ENCODE measurements at regions not wholly inside any gene's neighbourhood (a gene's known extent, or its start where the extent isn't known, plus 50 kb on each side); places are given as distances from the start of the nearest gene placed in this dataset.
A peak's percentile ranks its signal among the peaks of the same experiment; 100 is the strongest.
"Not testable (repeated sequence)": the region's sequence is repeated elsewhere in the genome, so short reads cannot be mapped to it uniquely, and the experiment has no call there.

- DNase-seq (ENCODE audit: low read depth): peak; percentile 2
These were observed 899.0 kb downstream of the KCNJ2 start for GRCh38 chr17:71068408-71068750.

DNA sequence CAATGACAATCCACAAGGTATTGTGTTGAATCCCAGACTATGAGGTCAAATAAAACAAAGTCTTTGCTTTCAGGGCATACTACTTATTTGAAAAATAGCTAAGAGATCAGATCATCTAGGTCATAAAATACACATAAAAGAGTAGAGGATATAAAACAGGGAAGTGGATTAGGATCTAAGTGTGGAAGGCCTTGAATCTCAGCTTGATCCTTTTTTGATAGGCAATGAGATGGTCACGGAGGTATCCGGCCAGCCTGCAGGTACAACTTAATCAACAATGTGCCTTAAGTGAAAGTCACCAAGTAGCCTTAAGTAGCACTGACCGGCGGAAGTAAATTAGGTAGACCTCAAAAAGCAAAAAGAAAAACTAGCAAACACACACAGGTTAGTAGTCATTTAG is 901.7 kb downstream of the KCNJ2 start:
- no peak for DNase-seq (ENCODE audit: low read depth)

DNA sequence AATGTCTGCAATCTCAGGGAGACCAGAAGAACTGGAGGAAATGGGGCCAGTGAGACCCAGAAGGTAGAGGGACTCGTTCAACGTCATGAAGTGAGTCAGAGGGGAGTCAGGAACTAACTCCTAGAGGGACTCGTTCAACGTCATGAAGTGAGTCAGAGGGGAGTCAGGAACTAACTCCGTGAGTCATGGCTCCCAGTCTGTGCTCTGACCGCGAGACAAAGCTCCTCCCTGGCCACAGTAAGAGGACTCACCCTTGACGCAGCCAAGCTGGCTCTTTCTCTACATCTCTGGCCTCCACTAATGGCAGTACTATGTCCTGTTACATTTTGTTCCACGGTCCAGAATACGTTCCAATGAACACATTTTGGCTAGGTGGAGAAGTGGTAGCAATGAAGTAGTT is 902.5 kb downstream of the KCNJ2 start:
- DNase-seq (ENCODE audit: low read depth): peak; percentile 98

- DNase-seq (ENCODE audit: low read depth): no peak
These were observed 911.6 kb downstream of the KCNJ2 start for GRCh38 chr17:71080937-71081336.

DNA sequence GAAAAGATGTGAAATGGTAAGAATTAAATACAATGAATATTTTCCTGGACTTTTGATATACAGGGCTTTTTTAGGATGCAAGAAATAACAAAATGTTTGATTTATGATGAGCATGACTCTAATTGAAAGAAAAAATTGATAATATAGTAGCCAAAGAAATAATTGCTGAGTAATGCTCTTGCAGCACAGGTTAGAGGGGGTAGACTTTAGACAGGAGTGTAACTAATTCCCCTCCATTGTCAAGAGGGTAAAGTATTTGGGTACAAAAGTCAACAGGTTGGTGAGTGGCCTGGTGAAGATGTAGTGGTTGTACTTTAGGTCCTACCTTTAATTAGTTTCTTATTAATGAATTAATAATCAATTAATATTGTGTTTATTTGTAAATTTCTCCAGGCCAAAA is 912.3 kb downstream of the KCNJ2 start:
- DNase-seq (ENCODE audit: low read depth): no peak

DNA sequence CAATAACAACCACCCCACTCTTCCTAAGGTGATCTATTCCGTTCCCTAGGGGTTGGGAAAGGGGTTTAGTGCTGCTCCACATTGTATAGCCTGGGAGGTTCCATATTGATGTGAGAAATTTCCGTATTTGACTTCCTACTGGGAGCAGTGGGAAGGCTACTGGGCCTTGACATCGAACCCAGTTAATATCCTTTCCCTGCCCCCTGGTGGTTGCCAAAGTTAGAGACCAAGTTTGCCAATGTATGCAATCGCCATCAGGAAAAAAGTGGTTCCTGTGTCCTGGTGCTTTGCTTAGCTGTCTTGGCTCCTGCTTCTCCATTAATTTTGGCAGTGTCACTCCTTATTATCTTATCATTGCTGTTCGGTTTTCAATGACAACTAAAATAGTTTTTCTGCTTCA is 914.9 kb downstream of the KCNJ2 start:
- DNase-seq (ENCODE audit: low read depth): peak; percentile 50

- no peak for DNase-seq (ENCODE audit: low read depth)
These were observed 915.5 kb downstream of the KCNJ2 start for GRCh38 chr17:71084838-71085237.

DNA sequence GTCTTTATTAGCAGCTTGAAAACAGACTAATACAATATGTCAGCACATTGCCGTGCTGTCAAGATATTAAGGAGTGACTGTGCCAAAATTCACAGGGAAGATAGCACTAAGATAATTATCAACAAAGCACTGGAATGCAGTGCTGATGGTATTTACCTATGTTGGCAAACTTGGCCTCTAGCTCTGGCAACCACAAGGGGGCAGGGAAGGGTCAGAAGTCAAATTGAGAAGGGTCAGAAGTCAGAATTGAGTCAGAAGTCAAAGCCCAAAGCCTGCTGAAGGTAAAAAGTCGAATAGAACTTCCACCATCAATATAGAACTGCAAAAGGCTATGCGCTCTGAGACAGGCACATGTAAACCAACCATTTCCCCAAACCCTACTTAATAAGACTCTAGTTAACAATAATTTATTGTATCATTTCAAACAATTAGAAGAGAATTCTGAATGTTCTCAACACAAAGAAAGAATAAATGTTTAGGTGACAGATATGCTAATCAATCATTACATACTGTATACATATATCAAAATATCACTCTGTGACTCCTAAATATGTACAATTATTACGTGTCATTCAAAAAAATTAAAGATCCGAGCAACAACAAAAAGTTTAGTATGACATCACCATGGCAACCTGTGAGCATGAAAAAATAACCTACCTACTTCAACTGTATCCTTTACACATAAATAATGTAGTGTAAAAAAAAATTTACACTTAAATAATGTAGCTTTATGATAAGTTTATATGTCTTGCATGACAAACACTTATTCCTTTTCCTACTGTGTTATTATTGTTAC is 916.1 kb downstream of the KCNJ2 start:
- DNase-seq (ENCODE audit: low read depth): no peak

GRCh38 chr17:71089431-71089830 is 920.1 kb downstream of the KCNJ2 start:
- DNase-seq (ENCODE audit: low read depth): no peak

GRCh38 chr17:71098071-71098470 is 928.7 kb downstream of the KCNJ2 start:
- no peak for DNase-seq (ENCODE audit: low read depth)

DNA sequence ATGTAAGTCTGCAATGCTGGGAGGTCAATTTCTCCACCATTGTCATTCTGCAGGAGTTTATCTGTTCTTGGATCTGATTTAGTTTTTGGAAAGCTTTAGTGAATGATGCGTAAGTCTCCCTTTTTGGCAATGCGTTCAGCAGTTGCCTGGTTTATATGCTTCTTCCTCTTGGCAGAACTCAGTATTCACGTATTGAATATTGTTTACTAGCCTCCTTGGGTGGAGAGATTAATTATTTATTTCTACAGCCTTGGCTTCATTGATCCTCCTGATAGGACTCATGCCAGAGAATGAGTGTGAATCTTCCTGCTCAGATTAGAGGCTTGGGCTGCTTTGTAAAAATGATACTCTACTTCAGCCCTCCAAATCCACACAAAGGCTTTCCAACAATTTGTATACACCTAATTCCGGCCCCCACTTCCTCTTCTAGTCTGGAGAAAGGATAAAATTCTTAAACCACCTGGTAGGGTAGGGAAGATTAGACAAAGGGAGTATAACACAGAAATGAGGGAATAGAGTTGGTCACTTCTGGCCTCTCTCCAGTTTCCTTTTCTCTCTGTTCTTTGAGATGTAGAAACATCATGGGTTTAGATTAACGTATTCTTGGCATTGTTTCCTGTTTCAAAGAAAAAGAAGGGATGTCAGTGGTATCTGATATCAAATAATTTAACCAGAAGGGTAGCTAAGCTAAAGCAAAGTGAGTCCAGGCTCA is 929.8 kb downstream of the KCNJ2 start:
- DNase-seq (ENCODE audit: low read depth): no peak

DNA sequence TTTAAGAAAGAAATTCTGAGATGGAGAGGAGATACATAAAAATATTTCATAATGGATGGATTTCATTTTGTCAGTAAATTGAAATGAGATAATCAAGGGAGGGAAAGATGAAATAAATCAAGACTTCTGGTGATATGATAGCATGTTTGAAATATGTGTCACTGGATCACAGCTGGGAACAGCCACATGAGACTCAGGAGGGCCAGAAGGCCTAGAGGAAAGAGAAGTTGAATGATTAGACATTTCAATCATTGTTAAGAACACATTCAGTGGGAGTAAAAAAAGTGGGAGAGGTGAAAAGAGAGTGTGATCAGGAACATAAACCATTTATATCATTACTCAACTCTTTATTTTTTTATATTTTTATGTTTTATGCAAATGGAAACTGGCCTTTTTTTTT is 933.4 kb downstream of the KCNJ2 start:
- DNase-seq (ENCODE audit: low read depth): no peak

- no peak for DNase-seq (ENCODE audit: low read depth)
These were observed 934.9 kb downstream of the KCNJ2 start for GRCh38 chr17:71104225-71104624.

GRCh38 chr17:71106056-71106455 is 936.7 kb downstream of the KCNJ2 start:
- not testable (repeated sequence) for DNase-seq (ENCODE audit: low read depth)

DNA sequence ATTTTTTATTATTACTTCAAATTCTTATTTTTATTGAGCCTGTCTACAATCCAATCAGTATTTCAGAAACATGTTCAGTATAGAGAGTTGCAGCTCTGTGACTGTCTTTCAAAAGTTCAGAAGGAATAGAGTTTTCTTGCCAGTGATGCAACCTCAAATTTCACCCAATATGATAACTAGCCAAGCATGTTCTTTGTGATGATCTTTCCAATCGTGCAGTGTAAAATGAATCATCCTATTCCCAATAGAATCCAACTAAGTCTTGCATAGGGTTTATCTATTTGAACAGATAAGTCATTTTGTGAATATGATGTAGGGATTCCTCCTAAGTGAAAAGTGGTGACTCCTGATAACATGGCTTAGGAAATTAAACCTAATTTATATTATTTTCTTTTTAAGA is 937.8 kb downstream of the KCNJ2 start:
- DNase-seq (ENCODE audit: low read depth): no peak

DNA sequence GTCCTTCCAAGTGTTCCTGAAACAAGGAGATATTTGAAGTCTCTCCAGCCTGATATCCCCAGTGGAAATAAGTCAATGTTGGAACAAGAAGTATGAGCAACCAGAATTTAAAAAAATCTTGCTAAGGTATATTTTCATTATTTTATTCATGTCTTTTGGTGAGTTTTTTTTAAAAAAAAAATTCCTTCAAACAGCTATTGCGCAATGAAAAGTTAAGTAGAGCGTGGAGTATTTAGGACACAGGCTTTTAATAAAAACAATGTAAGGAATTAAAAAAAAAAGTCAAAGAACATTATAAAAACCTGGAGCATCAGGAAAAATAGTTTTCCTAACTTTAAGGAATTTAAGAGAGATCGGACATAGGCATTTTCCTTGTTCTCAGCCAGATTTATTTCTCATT is 940.4 kb downstream of the KCNJ2 start:
- no peak for DNase-seq (ENCODE audit: low read depth)

GRCh38 chr17:71110326-71110725 is 941.0 kb downstream of the KCNJ2 start:
- peak; percentile 6 for DNase-seq (ENCODE audit: low read depth)

GRCh38 chr17:71111460-71111859 is 942.1 kb downstream of the KCNJ2 start:
- no peak for DNase-seq (ENCODE audit: low read depth)

DNA sequence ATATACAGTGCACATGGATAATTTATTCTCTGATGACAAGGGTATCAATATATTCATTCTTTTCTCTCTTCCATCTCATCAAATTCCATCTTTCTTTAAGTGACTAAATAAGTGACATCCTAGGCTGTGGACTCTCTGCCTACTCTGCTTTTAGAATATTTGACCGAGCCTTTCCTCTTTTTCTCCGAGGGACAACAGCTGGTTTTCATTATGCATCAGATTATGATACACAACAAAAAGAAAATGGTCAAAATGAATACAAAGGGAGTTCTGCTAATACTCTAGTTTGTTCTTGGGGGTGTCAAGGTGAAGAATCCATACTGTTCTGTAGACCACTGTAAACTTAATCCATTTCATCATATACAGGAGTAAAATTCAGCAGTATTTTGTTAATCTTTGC is 942.6 kb downstream of the KCNJ2 start:
- no peak for DNase-seq (ENCODE audit: low read depth)

GRCh38 chr17:71113347-71113746 is 944.0 kb downstream of the KCNJ2 start:
- DNase-seq (ENCODE audit: low read depth): no peak

DNA sequence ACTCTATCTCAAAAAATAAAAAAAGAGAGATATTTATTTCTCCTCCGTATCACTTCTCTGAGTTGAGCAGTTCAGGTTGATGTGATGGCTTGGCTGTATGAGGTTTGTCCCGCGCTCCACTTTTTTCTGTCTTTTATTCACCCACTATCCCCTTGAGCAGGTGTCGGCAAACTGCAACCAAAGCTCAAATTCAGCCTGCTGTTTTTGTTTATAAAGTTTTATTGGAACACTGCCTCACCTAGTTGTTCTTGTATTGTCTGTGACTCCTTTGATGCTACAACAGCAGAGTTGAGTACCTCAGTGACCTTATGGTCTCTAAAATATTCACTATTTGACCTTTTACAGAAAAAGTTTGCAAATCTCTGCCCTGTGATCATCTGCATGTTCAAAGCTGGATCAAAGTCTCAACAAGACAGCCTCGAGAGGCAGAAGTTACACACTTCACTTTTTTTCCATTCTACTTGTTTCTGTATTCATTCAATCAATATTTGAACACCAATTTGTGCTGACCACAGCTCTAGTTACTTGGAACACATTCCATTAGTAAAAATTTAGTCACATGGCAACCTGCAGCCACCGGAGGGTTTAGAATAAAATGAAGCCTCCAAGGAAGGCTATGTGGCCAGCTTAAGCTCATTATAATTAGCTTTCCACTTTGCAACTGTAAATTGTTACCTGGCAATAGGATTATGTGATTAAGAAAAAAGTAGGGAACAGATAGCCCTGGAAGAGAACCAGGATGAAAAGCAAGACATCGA is 945.8 kb downstream of the KCNJ2 start:
- DNase-seq (ENCODE audit: low read depth): no peak

- DNase-seq (ENCODE audit: low read depth): no peak
These were observed 946.3 kb downstream of the KCNJ2 start for GRCh38 chr17:71115669-71115972.

DNA sequence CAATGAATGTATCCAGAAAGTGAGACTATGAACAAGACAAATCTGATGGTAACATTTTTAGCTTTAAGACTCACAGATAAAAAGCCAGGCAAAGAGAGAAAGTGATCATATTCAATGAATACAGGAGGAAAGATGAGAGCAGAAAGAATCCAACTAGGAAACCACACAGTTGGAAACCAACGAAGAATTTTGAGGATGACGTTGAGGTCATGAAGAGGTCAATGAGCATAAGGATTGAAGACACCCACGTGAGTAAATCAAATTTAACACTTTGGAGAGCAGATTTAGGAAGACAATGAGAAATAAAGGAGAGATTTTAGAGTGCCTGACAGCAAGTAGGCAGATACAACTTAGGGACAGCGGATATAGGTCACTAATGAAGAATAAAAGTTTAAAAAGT is 948.1 kb downstream of the KCNJ2 start:
- no peak for DNase-seq (ENCODE audit: low read depth)

Data from HT1080 (cell line).